NCI-H146 treated with DMSO at 0.1 percent for 48 hours (cell line): ENCODE measurements at regions not wholly inside any gene's neighbourhood (a gene's known extent, or its start where the extent isn't known, plus 50 kb on each side); places are given as distances from the start of the nearest gene placed in this dataset.
"Not testable (repeated sequence)": the region's sequence is repeated elsewhere in the genome, so short reads cannot be mapped to it uniquely, and the experiment has no call there.

ENCODE experiments used
- DNase-seq: peaks from one replicate; lab custom pipeline; 2025; ENCODE audit not compliant: unreplicated experiment; lab: John Stamatoyannopoulos, UW

DNA sequence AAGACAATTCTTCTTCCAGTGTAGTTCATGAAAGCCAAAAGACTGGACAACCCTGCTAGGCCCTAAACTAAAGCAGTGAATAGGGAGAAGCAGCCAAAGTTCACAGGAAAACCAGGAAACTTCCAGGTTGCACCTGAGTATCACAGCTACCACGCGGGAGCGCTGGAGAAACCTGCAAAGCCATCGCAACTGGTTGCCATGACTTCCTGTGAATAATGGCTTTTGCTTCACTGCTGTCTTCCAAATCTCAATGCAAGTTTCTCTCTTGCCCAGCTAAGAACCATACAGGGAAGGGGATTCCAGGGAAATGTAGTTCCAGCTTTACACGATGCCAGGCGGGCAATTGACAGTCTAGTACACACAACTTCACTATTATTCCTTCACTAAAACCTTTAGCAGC, 114.1 kb downstream of the GXYLT1 start:
- DNase-seq = no peak

DNA sequence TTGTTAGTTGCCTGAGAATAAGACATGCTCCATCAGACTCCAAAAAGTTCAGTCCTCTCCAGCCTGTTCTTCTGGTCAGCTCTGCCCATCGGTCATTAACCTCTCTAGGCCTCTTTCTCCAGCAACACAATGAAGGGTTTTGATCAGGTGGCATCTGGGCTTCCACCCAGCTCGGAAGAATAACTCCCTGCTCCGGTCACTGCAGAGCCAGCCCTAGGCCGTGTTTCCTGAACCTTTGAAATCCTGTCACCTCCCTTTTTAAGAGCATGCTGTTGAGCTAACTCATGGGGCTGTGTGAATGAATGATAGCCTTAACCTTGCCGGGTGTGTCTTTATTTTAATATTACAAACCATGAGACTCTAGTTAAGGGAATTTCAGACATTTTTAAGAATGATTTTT, 117.1 kb downstream of the GXYLT1 start:
- no peak for DNase-seq

- DNase-seq = no peak
Observed at GRCh38 chr12:42024495-42024830, 120.2 kb downstream of the GXYLT1 start.

- DNase-seq = peak; percentile 72
Observed at GRCh38 chr12:42023733-42024494, 120.8 kb downstream of the GXYLT1 start.

- not testable (repeated sequence) for DNase-seq
Observed at GRCh38 chr12:42021937-42022336, 122.7 kb downstream of the GXYLT1 start.

GRCh38 chr12:42021469-42021868, 123.2 kb downstream of the GXYLT1 start:
- no peak for DNase-seq

- DNase-seq = no peak
Observed at GRCh38 chr12:42020226-42020625, 124.4 kb downstream of the GXYLT1 start.

DNA sequence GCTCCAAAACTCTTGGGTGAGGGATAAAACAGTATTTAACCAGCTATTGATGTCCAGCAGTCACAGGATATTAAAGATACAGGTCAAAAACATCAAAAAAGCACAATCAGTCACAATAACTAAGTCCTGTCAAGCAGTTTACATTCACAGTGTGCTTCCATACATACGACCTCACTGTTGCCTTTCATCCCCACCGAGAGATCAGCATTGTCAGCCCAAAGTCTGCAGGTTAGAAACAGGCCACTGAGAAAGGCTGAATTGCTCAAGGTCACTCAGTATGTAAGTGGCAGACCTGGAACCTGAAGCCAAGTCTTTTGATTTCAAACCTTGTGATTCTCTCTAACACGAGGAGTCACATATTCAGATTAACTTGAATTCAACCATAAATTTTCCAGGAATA, 124.9 kb downstream of the GXYLT1 start:
- no peak for DNase-seq

DNA sequence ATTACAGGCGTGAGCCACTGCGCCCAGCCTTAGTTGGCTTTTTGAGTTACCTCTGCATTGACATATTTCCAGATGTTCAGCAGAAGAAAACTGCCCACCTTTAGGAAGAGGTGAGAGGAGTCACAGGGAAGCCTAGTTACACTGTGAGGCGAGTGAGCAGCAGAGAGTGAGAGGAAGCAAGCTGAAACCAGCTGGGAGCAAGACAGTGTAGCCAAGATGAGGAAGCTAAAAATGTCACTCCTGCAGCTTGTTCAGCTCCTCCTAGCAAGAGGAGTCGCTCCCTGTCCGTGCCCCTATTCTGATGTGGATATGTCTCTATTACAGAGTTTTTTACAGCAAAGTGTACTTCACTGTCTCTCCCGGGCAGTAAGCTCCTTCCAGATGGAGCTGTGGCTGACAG, 127.6 kb downstream of the GXYLT1 start:
- DNase-seq = no peak

- no peak for DNase-seq
Observed at GRCh38 chr12:42015051-42015461, 129.6 kb downstream of the GXYLT1 start.

- not testable (repeated sequence) for DNase-seq
Observed at GRCh38 chr12:42012501-42012900, 132.2 kb downstream of the GXYLT1 start.

DNA sequence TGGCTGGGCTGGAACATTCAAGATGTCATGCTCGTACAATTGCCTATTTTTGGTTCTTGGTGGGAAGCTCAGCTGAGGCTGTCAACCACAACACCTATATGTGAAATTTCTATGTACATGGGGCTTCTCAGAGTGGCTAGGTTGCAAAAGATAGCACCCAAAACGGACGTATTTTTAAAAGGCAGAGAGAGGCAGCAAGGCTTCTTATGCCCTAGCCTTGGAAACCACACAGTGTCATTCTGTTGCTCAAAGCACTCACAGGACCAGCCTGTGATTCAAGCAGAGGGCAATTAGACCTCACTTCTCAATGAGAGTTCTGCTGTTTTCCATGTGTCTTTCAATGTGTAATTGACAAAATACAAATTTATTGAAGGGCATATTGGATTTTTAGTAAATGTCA, 134.0 kb downstream of the GXYLT1 start:
- no peak for DNase-seq

GRCh38 chr12:42010257-42010656, 134.4 kb downstream of the GXYLT1 start:
- DNase-seq = no peak

GRCh38 chr12:42008996-42009395, 135.7 kb downstream of the GXYLT1 start:
- DNase-seq = no peak

DNA sequence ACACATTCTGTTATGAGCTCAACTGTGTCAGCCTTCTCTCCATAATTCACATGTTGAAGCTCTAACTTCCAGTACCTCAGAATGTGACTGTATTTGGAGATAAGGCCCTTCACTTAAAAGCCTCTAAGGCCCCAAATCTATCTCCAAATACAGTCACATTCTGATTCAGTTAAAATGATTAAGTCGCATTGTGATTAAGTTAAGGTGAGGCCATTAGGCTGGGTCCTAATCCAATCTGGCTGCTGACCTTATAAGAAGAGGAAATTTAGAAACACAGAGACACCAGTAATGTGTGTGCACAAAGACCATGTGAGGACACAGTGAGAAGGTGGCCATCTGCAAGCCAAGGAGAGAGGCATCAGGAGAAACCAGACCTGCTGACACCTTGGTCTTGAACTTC, 141.6 kb downstream of the GXYLT1 start:
- DNase-seq = no peak

DNA sequence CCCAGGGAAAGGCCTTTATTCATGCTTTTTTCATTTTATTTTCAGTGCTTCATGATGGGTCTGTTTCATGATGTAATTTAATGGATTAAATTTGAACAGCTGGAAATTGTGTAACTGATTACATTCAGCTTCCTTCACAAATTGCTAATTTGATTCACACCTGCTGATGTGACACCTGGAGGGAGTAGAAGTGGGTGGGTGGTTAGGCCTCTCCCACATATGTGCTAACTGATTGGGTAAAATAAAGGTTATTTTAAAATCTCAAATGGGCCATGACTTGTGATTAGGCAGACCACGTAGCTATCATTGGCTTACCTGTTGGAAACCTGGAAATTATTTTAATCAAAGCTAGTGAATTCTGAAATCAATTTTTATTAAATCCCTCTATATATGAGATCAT, 142.1 kb downstream of the GXYLT1 start:
- peak; percentile 74 for DNase-seq

DNA sequence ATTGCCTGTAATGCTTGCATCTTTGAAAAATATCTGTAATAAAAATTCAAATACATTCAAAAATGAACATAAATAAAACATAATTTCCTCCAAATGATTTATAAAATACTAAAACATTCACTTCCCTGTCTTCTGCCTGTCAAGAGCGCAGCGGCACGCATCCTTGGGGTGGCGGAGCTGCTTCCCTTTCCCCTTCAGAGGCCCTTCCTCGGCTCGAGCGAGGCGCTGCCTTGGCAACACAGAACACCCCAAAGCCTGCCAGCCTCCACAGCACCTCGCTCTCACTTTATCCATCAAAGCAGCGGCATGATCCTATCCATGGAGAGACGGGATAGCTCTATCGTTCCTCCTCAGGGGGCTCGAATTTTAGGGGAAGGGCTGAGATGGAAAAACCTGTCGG, 146.2 kb downstream of the GXYLT1 start:
- no peak for DNase-seq

- no peak for DNase-seq
Observed at GRCh38 chr12:41993283-41993682, 151.4 kb downstream of the GXYLT1 start.

GRCh38 chr12:41992692-41993215, 151.9 kb downstream of the GXYLT1 start:
- no peak for DNase-seq

DNA sequence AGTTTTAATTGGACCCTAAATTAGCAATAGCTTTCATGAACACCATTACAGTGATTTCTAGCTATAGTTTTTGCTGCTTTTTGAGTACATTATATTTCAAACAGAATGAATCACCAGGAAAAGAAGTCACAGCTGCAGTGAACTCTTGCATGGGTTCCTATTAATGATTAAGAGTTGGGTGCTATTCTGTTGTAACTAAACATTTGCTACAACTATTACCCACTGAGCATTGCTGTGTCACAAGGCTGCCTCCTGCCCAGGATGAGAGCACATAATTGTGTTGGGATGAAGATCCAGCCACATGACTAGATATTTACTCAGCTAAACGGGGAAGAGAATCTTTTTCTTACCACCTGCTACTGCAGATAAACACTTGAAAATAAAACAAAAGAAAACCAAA, 152.7 kb downstream of the GXYLT1 start:
- peak; percentile 39 for DNase-seq

DNA sequence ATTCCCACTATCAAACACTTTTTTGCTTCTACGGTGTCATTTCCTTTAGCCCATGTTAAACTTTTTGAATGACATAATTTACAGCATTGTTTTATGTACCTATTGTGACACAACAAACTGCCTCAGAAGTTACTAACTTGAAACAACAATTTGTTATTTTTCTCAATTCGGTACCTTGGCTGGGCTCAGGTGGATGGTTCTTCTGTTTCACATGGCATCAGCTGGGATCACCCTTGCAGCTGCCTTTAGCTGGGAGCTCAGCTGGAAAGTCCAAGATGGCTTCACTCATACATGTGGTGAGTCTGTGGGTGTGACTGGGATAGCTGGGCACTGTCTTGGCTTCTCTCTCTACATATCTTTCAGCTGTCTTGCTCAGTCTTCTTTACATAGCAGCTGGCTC, 156.0 kb downstream of the GXYLT1 start:
- DNase-seq = no peak

DNA sequence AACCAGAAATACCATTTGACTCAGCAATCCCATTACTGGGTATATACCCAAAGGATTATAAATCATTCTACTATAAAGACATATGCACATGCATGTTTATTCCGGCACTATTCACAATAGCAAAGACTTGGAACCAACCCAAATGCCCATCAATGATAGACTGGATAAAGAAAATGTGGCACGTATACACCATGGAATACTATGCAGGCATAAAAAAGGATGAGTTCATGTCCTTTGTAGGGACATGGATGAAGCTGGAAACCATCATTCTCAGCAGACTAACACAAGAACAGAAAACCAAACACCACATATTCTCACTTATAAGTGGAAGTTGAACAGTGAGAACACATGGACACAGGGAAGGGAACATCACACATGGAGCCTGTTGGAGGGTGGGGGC, 158.2 kb downstream of the GXYLT1 start:
- not testable (repeated sequence) for DNase-seq

DNA sequence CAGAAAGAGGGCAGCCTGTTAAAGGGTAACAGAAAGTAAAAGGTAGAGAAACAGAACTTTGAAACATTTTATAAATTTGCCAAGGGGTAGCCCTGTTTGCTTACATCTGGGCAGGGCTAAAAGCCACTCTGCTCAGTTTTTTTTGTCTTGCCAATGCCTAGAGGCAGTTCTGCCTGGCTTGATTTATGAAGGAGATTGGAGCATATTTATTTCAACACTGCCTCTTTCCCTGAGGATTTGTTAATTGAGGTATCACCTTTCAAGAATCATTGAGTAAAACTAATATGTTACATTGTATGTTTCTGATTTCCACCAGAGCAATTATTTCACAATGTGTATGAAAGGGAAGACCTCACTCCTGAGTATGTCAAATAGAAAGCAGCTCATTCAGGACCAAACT, 160.8 kb downstream of the GXYLT1 start:
- DNase-seq = peak; percentile 89
